ENCODE measurements at regions not wholly inside any gene's neighbourhood (a gene's known extent, or its start where the extent isn't known, plus 50 kb on each side); places are given as distances from the start of the nearest gene placed in this dataset.

DNA sequence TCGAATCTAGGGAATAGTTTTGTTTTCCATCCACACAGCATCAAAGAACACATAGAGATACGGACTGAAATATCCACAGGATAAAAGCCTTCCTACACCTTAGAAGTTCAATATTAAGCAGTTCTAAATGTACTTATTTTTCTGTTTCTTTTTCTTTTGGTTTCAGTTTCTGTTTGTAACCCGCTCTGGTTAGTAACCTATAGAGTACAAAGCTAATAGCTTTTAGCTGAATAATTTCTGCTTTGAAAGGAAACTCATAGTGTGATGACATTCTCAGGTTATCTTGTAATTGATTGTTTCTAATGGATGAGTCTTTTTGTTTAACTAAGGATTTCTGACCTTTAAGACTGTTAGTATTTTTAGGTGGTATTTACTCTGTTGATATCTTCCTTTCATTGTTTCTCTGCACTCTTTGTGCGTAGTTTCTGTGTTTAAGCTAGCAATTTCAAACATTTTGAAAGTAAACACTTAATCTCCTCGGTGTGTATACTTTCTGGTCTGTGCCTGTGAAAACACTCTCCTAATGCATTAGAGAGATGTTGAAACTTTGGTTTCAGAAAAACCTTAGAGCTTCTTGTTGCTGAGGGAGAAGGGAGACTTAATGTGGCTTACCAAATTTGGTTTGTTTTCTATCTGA is 385.5 kb downstream of the HDGFL1 start:
- DNase-seq, result no peak

DNA sequence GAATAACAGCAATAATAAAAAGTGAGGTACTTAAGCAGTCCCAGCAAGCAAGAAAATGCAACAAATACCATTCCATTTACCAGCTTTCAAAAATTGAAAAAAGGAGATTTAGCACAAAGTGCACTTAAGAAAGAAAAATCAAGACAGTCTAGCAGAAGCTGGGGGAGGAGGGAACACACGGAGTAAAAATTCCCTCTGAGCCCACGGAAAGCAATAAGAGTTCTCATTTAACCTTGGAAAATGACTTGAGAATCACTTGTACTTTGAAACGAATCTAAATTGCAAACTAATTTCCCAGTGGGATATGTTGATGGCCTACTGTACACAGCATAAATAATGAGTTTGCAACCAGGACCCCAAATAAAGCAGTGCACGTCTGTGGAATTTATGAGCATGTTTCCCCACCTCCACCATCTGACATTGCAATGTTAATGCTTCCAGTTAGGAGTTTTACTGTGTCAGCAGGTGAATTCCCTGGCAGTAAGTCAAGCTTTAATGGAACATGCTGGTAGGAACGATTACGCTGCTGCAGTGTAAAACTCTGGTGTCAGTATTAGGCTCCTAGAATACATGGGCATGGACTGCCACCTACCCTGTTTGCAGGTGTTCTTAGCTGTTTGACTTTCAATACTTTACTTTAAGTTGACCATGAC is 386.8 kb downstream of the HDGFL1 start:
- no peak for DNase-seq

DNA sequence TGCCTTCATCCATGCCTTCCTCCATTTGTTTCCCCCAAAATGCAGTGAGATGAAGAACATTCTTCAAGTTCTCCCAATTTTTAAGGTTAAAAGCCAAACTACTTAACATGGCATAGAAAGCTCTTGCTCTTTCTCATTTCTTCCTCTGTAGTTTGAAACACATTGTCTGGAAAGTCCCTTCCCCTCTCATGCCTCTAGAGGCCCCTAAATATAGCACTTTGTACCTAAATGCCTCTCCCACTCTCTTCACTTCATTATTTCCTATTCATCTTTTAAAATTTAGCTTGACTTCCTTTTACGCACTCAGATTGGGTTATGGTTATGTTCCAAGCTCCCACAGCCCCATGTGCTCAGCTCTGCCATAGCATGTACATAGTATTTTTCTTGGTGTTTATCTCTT is 389.3 kb downstream of the HDGFL1 start:
- no peak for DNase-seq

GRCh38 chr6:22959571-22959970 is 390.2 kb downstream of the HDGFL1 start:
- DNase-seq, result no peak

GRCh38 chr6:22964334-22964733 is 395.0 kb downstream of the HDGFL1 start:
- DNase-seq, result no peak

- DNase-seq, result no peak
These were observed 396.5 kb downstream of the HDGFL1 start for GRCh38 chr6:22965889-22966288.

DNA sequence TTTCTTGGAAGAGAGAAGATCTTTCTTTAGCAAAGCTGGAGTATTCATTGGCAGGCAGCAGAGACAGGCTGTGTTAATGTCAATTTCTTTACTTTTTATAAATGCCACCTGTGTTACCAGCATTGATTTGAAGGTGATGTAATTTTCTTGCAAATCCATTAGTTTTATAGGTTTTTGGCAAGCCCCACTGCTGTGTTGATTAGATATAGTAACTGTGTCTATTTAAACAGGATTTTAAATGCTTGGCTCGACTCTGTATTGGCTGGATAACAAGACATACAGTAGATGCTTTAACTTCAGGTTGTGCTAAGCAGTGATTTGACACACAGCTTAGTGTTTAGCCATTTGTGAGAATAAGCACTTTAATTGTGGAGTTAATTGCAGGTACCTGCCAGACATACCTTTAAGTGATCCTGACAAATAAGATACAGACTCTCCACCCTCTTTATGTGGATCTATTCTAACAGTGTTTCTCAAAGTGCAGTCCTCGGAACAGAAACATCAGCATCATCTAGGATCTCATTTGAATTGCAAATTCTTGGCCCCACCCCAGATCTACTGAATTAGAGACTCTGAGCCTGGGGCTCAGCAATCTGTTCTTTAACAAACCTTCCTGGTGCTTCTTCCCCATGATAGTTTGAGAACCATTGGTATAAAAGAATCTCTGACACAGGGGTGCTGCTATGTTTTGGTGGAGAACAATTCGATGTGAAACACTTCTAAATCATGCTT is 397.5 kb downstream of the HDGFL1 start:
- no peak for DNase-seq

DNA sequence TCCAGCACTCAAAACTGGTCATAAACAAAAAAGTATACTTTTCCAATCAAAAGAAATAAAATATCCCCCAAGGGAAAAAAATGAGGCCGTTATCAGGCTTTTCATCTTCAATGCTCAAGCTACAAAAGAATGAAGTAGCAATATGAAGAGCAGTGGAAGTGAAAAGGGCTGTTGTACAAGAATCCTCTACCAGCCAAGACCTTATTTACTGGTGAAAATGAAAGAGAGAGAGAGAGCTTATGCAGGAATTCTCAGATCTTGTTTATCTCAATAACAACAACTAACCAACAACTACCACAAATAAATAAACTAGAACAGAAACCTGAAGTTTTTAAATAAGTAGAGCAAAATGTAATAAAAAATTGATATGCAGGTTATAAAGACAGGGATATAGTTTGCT is 400.6 kb downstream of the HDGFL1 start:
- DNase-seq, result no peak

DNA sequence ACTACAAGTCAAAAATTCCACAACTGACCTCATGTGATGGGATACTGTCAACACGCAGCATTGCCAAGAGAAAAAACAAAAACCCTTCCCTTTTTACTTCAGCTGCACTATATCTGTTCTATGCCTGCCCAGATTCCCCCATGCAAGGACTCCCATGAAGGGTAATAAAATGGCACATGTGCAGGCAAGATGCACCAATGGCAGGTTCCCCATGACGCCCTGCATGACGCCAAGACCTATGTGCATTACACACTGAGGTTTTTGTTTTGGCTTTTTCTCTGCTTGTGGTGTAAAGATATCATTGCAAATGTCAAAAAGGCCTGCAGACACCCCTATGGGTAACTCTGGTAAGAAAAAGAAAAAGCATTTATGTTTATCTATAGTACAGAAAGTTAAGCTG is 403.4 kb downstream of the HDGFL1 start:
- DNase-seq, result no peak

- DNase-seq, result no peak
These were observed 405.7 kb downstream of the HDGFL1 start for GRCh38 chr6:22975079-22975478.

DNA sequence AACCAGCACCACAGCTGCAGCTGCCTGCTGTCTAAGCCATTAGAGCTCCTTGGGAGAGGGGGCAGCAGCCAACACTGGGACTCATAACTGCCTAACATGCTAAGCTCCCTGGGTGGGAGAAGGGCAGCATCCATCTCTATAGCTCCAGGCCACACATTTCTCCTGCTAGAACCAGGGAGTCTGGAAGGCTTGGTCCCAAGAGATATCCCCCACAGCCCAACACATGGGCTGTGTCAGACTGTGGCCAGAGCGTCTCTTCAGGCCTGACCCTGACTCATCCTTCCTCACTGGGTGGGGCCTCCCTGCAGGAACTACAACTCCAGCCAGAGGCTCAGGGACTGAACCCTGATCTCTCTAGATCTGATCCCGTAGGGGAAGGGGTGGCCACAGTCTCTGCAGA is 411.1 kb downstream of the HDGFL1 start:
- no peak for DNase-seq

DNA sequence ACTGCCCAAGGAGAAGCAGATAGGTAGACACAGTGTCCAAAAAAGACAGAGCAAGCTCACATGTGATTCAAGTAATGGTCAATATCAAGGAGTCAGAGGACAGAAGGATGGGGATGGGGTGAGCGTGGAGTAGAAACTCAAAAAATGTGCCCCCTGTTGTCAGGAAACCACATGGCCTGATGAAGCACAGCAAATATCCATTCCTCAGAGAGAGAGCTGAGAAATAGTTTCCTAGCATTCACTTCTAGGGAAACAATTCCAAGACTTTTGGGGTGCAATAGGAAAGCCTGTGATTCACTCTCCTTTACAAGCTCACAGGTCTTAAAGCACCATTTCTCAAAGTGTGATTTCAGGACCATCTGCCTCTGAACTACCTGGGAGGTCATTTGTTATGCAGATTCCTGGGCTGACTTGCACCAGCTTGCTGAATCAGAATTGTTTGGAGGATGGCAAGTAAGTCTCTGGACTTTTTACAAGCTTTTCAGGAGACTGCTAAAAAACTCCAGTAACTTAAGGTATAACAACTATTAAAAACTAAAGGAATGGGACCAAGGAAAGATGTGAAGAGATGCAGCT is 432.8 kb downstream of the HDGFL1 start:
- DNase-seq, result no peak

GRCh38 chr6:23003671-23004467 is 434.5 kb downstream of the HDGFL1 start:
- no peak for DNase-seq

DNA sequence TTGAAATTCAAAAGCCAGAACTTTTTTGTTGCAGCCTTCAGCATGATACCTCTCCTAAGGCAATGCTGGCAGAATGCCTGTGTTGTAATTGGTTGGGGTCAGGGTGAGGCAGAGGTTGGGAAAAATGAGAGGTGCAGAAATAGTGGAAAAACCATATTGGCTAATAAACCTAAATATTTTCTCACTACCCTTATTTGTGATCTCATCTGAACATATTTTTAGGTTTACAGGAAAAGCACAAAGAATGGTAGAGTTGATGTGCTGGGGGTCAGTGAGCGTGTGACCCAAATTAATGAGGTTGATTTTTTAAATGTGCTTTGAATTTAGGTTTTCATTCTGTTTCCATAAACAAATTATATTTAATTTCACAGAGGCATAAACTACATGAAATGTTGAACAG is 437.3 kb downstream of the HDGFL1 start:
- no peak for DNase-seq

- no peak for DNase-seq
These were observed 442.2 kb downstream of the HDGFL1 start for GRCh38 chr6:23011615-23012014.

DNA sequence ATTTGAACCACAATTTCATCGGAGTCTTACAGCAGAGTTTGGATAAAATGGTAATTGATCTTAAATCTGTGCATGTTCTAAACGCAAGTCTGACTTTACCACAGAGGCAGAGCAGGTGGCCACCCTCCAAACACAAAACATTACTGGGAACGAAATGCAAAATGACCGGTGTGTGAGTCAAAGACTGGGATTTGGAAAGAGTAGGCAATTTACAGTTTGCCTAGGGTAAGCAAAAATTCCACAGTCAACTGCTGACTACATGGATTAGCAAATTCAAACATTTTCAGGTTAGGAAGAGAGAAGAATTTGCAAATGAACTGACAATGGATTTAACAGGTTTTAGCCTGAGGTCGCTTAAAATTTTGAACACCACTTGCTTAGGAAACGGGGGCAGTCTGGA is 444.4 kb downstream of the HDGFL1 start:
- DNase-seq, result no peak

DNA sequence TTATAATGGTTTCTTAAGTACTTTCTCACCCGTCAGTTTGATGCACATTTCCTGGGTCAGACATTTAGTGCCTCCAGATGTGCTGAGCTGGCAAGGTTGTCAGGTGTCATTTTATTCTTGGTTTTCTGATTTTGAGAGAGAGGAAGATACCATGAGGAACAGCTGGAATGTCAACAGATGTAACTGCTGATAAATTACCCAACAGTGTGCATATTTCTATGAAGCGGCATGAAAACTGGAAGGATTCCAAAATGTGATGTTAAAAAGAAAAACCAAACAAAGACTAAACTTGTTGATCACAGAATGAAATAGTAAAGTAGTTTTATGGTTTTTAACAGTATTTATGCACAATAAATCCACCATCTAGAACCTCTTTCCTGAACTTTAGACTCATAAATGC is 447.3 kb downstream of the HDGFL1 start:
- no peak for DNase-seq

- DNase-seq, result no peak
These were observed 452.1 kb downstream of the HDGFL1 start for GRCh38 chr6:23021487-23021886.

- DNase-seq, result no peak
These were observed 457.9 kb downstream of the HDGFL1 start for GRCh38 chr6:23027281-23027680.

- DNase-seq, result no peak
These were observed 462.6 kb downstream of the HDGFL1 start for GRCh38 chr6:23031986-23032385.

DNA sequence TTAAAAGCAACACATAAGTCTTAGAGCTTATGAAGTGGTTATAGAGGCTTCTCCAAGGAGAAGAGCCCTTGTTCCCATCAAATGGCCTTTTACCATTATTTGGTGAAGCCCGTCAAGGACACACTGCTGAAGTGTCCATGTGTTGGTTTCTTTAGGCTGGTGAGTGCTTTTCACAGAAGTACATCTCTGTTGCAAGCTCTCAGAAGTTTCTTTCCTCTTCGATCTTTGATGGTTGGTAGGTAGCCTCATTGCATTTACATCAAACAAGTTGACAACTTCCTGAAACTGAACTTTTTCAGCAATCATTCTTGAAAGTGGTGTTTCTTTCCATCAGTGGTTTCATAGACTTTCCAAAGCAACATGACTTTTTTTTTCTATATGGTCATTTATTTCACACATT is 465.6 kb downstream of the HDGFL1 start:
- DNase-seq, result no peak

- DNase-seq, result no peak
These were observed 467.1 kb downstream of the HDGFL1 start for GRCh38 chr6:23036406-23036983.

DNA sequence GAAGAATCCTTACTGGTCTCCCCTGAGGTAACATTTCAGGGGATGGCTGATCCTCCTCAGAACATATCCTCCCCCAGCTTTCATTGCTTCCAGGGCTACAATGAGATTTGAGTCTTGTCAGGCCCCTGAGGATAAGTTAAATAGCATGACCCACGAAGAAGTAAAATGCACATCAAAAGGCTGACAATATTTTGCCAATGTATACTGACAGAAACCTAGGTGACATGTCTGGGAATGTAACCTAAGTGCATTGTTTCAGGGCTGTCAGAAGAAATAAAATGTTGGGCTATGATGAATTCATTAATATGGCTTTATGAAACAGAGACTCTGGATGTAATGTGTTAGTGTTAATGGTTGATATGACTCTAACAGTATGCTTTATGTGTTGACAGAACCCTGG is 471.5 kb downstream of the HDGFL1 start:
- DNase-seq, result no peak

Data from activated CD4-positive, alpha-beta T cell treated with anti-CD3 and anti-CD28 coated beads, Interleukin-10, Interleukin-2, amounts not matched to agents 100 ng/mL and 50 ng/mL, durations not matched to agents 16 hours and 8 hours (primary cell).